ENCODE measurements at regions not wholly inside any gene's neighbourhood (a gene's known extent, or its start where the extent isn't known, plus 50 kb on each side); places are given as distances from the start of the nearest gene placed in this dataset.
"Not testable (repeated sequence)": the region's sequence is repeated elsewhere in the genome, so short reads cannot be mapped to it uniquely, and the experiment has no call there.

DNA sequence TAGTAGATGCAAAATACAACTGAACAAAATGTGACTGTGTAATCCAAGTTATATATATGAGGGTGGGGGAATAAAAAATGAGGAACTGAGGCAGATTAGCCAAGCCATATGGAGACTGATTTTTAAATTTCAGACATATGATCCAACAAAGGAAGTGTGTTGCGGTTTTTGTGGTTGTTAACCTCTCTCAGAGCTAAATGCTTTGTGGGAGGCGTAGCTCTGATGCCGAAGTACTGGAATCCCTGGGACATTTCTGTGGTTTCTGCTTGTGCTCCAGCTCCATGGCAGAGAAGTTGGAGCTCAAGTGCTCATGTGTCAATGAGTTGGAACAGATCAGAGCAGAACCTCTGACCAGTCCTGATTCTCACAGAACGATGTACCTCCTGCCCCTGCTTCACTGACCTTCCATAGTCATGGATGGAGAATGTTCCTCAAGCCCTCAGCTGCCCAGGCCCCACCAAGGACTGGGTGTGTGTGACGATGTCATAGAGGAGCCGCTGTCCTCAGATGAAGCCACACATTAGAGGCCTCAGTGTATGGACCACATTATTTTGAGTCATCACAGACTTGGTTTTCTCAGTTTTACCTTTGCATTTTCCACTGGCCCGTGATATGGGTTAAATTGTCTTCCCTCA, 107.6 kb downstream of the SOX1 start:
- Histone ChIP-seq H3K4me3 (ENCODE audit: low read depth, low read length) (no peak overlapping the region), H3K27me3 (ENCODE audit: control insufficient read depth, insufficient read depth, low read length) (peaks cover 2% of the 10 kb centered on the region), H3K36me3 (ENCODE audit: control insufficient read depth, insufficient read depth, low read length) (no peaks in the 10 kb centered on the region)
- TF ChIP-seq, protein P1, sequence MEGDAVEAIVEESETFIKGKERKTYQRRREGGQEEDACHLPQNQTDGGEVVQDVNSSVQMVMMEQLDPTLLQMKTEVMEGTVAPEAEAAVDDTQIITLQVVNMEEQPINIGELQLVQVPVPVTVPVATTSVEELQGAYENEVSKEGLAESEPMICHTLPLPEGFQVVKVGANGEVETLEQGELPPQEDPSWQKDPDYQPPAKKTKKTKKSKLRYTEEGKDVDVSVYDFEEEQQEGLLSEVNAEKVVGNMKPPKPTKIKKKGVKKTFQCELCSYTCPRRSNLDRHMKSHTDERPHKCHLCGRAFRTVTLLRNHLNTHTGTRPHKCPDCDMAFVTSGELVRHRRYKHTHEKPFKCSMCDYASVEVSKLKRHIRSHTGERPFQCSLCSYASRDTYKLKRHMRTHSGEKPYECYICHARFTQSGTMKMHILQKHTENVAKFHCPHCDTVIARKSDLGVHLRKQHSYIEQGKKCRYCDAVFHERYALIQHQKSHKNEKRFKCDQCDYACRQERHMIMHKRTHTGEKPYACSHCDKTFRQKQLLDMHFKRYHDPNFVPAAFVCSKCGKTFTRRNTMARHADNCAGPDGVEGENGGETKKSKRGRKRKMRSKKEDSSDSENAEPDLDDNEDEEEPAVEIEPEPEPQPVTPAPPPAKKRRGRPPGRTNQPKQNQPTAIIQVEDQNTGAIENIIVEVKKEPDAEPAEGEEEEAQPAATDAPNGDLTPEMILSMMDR (IDR thresholded peaks at IDR 0.05; ENCODE audit: insufficient read depth, low read length, poor library complexity, severe bottlenecking), result no peak
- no peak for DNase-seq (ENCODE audit: low read depth)

DNA sequence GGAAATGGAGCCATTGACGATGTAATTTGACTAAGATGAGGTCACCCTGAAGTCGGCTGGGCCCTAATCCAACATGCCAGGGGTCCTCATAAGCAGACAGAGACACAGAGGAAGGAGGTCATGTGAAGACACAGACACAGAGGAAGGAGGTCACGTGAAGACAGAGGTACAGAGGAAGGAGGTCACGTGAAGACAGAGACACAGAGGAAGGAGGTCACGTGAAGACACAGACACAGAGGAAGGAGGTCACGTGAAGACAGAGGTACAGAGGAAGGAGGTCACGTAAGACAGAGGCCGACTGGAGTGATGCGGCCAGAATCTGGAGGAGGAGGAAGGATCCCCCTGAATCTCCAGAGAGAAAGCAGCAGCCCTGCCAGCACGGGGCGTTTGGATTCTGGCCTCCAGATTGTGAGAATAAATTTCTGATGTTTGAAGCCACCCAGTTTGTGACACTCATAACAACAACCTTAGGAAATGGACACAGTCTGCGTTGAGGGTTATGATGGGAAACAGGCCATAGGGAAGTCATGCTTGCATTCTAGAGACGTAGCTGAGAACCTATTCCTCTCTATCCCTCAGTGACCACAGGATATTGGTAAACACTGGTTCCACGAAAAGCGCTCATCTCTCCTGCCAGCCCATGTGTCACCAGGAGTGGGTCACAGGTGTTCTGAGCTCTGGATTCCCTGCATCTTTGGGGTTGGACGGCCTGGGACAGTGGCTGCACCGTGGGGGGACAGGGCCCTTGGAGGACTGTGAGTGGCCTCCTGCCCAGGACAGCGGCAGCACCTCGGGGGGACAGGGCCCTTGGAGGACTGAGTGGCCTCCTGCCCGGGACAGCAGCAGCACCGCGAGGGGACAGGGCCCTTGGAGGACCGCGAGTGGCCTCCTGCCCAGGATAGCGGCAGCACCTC, 108.5 kb downstream of the SOX1 start:
- H3K27me3 ChIP-seq (ENCODE audit: control insufficient read depth, insufficient read depth, low read length), result peaks cover 2% of the 10 kb centered on the region
- TF ChIP-seq, protein P1 (IDR thresholded peaks at IDR 0.05; ENCODE audit: insufficient read depth, low read length, poor library complexity, severe bottlenecking), result no peak
- H3K4me3 ChIP-seq (ENCODE audit: low read depth, low read length), result no peak overlapping the region
- no peak for DNase-seq (ENCODE audit: low read depth)
- H3K36me3 ChIP-seq (ENCODE audit: control insufficient read depth, insufficient read depth, low read length), result no peaks in the 10 kb centered on the region

DNA sequence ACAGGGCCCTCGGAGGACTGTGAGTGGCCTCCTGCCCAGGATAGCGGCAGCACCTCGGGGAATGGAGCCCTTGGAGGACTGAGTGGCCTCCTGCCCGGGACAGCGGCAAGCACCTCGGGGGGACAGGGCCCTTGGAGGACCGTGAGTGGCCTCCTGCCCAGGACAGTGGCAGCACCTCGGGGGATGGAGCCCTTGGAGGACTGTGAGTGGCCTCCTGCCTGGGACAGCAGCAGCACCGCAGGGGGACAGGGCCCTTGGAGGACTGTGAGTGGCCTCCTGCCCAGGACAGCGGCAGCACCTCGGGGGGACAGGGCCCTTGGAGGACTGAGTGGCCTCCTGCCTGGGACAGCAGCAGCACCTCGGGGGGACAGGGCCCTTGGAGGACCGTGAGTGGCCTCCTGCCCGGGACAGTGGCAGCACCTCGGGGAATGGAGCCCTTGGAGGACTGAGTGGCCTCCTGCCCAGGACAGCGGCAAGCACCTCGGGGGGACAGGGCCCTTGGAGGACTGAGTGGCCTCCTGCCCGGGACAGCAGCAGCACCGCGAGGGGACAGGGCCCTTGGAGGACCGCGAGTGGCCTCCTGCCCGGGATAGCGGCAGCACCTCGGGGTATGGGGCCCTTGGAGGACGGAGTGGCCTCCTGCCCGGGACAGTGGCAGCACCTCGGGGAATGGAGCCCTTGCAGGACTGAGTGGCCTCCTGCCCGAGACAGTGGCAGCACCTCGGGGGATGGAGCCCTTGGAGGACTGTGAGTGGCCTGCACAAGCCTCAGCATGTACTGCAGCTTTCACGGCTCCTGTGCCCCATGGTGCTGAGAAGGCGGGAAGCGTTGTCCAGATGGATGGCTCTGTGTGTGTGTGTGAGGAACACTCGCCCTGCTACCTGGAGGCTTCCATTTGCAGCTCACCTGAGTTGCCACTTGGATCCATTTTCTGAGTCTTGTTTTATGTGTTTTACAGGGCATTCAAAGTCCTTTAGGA, 109.5 kb downstream of the SOX1 start:
- not testable (repeated sequence) for H3K27me3 ChIP-seq (ENCODE audit: control insufficient read depth, insufficient read depth, low read length); H3K36me3 ChIP-seq (ENCODE audit: control insufficient read depth, insufficient read depth, low read length); H3K4me3 ChIP-seq (ENCODE audit: low read depth, low read length); DNase-seq (ENCODE audit: low read depth)

DNA sequence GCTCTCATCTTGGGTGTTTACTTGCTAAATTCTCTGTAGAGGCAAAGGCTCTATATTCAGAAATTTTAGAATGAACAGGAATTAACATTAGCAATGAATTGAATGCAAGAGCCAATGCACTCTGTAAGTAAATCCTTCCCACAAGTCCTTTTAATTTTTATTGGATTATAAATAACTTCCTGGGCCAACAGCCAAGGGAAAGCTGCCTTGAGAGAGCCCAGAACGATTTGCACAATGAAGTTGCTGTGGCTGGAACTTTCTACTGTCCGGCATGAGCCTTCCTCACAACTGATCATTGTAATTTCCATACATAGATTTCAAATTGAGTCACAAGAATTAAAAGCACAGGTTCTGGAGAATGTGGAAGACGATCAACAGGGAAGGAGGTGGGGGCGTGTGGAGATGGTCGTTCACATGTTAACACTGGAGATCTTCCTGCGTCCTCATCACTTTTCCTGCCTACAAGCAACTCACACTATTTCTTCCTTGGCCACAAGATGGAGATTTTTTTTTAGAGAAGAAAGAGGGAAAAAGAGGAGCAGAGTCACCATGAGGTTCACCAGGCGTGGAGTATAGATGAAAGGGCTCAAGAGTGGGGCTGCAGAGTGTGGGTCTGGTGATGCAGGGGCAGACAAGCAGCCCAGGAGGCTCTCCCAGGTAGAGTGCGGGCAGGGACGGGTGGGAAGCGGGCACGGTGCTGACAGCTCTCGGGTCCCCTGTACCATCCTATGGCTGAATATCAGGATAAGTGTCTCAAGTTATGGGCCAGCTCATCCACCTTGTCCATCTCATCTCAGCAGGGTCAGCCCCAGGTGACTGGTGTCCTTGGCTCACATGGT, 110.7 kb downstream of the SOX1 start:
- H3K36me3 ChIP-seq (ENCODE audit: control insufficient read depth, insufficient read depth, low read length), result no peaks in the 10 kb centered on the region
- H3K27me3 ChIP-seq (ENCODE audit: control insufficient read depth, insufficient read depth, low read length), result no peaks in the 10 kb centered on the region
- no peak overlapping the region for H3K4me3 ChIP-seq (ENCODE audit: low read depth, low read length)
- TF ChIP-seq, protein P1 (IDR thresholded peaks at IDR 0.05; ENCODE audit: insufficient read depth, low read length, poor library complexity, severe bottlenecking), result no peak
- DNase-seq (ENCODE audit: low read depth), result no peak

DNA sequence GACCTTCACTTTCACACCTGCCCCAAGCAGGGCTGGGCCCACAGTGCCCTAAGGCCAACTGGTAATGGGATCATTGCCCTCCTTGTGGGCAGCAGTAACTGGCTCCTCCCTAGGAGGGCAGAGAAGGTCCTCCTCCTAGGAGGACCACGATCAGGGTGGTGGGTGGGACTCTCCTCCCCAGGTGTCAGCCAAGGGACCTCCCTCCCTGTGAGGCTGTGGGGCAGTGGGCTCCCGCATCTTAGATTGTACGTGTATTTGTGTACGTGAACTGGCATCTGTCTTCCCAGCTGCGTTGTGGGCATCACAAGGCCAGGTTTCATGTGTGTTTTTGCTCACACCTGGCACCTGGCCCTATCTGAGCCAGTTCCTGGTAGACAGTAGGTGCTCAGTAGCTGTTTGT, 111.8 kb downstream of the SOX1 start:
- no peak overlapping the region for H3K4me3 ChIP-seq (ENCODE audit: low read depth, low read length)
- TF ChIP-seq, protein P1 (IDR thresholded peaks at IDR 0.05; ENCODE audit: insufficient read depth, low read length, poor library complexity, severe bottlenecking), result no peak
- DNase-seq (ENCODE audit: low read depth), result no peak

More for the DNA sequence above, 111.8 kb downstream of the SOX1 start:
- H3K36me3 ChIP-seq (ENCODE audit: control insufficient read depth, insufficient read depth, low read length), result no peaks in the 10 kb centered on the region
- H3K27me3 ChIP-seq (ENCODE audit: control insufficient read depth, insufficient read depth, low read length), result no peaks in the 10 kb centered on the region

Measured in kidney epithelial cell (primary cell).